Muscle layer of colon (tissue), 2 donors: ENCODE measurements at regions not wholly inside any gene's neighbourhood (a gene's known extent, or its start where the extent isn't known, plus 50 kb on each side); places are given as distances from the start of the nearest gene placed in this dataset.
"Not testable (repeated sequence)": the region's sequence is repeated elsewhere in the genome, so short reads cannot be mapped to it uniquely, and the experiment has no call there.

ENCODE experiments used
- H3K27ac ChIP-seq: one replicate; pipeline ENCODE4 v1.7.0; 2013; ENCODE audit warnings: low read depth, mild to moderate bottlenecking, low read length, moderate library complexity
- H3K27me3 ChIP-seq, 2 donors: one replicate each; pipeline ENCODE4 v1.7.0; 2013; ENCODE audit warnings: low read length in 2 of 2, mild to moderate bottlenecking in 2 of 2; ENCODE audit not compliant: insufficient read depth in 2 of 2, control insufficient read depth in 1 of 2
- H3K36me3 ChIP-seq: one replicate; pipeline ENCODE4 v1.7.0; 2013; ENCODE audit warnings: mild to moderate bottlenecking, low read length; ENCODE audit not compliant: insufficient read depth
- H3K4me1 ChIP-seq: one replicate; pipeline ENCODE4 v1.7.0; 2013; ENCODE audit warnings: mild to moderate bottlenecking, low read length; ENCODE audit not compliant: insufficient read depth
- H3K4me3 ChIP-seq, 2 donors: one replicate each; pipeline ENCODE4 v1.7.0; 2013; ENCODE audit warnings: low read length in 2 of 2, low read depth in 1 of 2, mild to moderate bottlenecking in 1 of 2, moderate library complexity in 1 of 2
- H3K9ac ChIP-seq: one replicate; pipeline ENCODE4 v1.7.0; 2013; ENCODE audit warnings: low read length
- H3K9me3 ChIP-seq: one replicate; pipeline ENCODE4 v1.7.0; 2013; ENCODE audit warnings: mild to moderate bottlenecking, low read length
- donor health status: abdominal sarcoma.
- donor health status: Adenocarcinoma of cecum.

GRCh38 chr1:72987871-72988270 is 705.5 kb upstream of the NEGR1 start:
- H3K4me1 ChIP-seq, H3K9ac ChIP-seq, H3K9me3 ChIP-seq, H3K4me3 ChIP-seq, H3K27me3 ChIP-seq, H3K27ac ChIP-seq, H3K36me3 ChIP-seq: not testable (repeated sequence)

GRCh38 chr1:72986591-72987290 is 704.4 kb upstream of the NEGR1 start:
- Histone ChIP-seq H3K4me3 (no peak overlapping the region), H3K9ac (no peak overlapping the region), H3K9me3 (no peaks in the 10 kb centered on the region), H3K27ac (no peak overlapping the region), H3K4me1 (no peaks in the 10 kb centered on the region), H3K36me3 (no peaks in the 10 kb centered on the region), H3K27me3 (no peaks in the 10 kb centered on the region)

GRCh38 chr1:72985024-72985423 is 702.7 kb upstream of the NEGR1 start:
- not testable (repeated sequence) for H3K36me3 ChIP-seq, H3K9ac ChIP-seq, H3K27me3 ChIP-seq, H3K9me3 ChIP-seq, H3K4me3 ChIP-seq, H3K4me1 ChIP-seq, H3K27ac ChIP-seq

GRCh38 chr1:72983011-72983410 is 700.7 kb upstream of the NEGR1 start:
- not testable (repeated sequence) for H3K4me3 ChIP-seq, H3K9ac ChIP-seq, H3K36me3 ChIP-seq

GRCh38 chr1:72969461-72969860 is 687.1 kb upstream of the NEGR1 start:
- Histone ChIP-seq H3K36me3 (no peaks in the 10 kb centered on the region), H3K9me3 (no peaks in the 10 kb centered on the region), H3K27me3 (no peaks in the 10 kb centered on the region), H3K4me3 (no peak overlapping the region), H3K27ac (no peak overlapping the region), H3K9ac (no peak overlapping the region), H3K4me1 (no peaks in the 10 kb centered on the region)

More at GRCh38 chr1:72983011-72983410, 700.7 kb upstream of the NEGR1 start:
- not testable (repeated sequence) for H3K4me1 ChIP-seq, H3K27ac ChIP-seq, H3K9me3 ChIP-seq, H3K27me3 ChIP-seq

- no peak overlapping the region for H3K4me3 ChIP-seq
- H3K36me3 ChIP-seq: no peaks in the 10 kb centered on the region
- no peaks in the 10 kb centered on the region for H3K27me3 ChIP-seq
- H3K27ac ChIP-seq: no peak overlapping the region
- no peaks in the 10 kb centered on the region for H3K4me1 ChIP-seq
- no peaks in the 10 kb centered on the region for H3K9me3 ChIP-seq
- no peak overlapping the region for H3K9ac ChIP-seq
Measured at GRCh38 chr1:72954943-72955342, 672.6 kb upstream of the NEGR1 start.

- not testable (repeated sequence) for H3K36me3 ChIP-seq, H3K27ac ChIP-seq, H3K4me3 ChIP-seq, H3K9me3 ChIP-seq, H3K27me3 ChIP-seq, H3K4me1 ChIP-seq, H3K9ac ChIP-seq
Measured at GRCh38 chr1:72950900-72951299, 668.6 kb upstream of the NEGR1 start.

- no peaks in the 10 kb centered on the region for H3K4me1 ChIP-seq
- H3K9ac ChIP-seq: no peak overlapping the region
- H3K4me3 ChIP-seq: no peak overlapping the region
- no peaks in the 10 kb centered on the region for H3K36me3 ChIP-seq
- H3K9me3 ChIP-seq: no peaks in the 10 kb centered on the region
- H3K27me3 ChIP-seq: no peaks in the 10 kb centered on the region
- no peak overlapping the region for H3K27ac ChIP-seq
Measured at GRCh38 chr1:72946903-72947499, 664.7 kb upstream of the NEGR1 start.

GRCh38 chr1:72942008-72942407 is 659.7 kb upstream of the NEGR1 start:
- Histone ChIP-seq H3K4me3 (no peak overlapping the region), H3K9me3 (no peaks in the 10 kb centered on the region), H3K4me1 (no peaks in the 10 kb centered on the region), H3K27me3 (no peaks in the 10 kb centered on the region), H3K27ac (no peak overlapping the region), H3K36me3 (no peaks in the 10 kb centered on the region), H3K9ac (no peak overlapping the region)

- Histone ChIP-seq H3K27me3 (no peaks in the 10 kb centered on the region), H3K9me3 (no peaks in the 10 kb centered on the region), H3K4me3 (no peak overlapping the region), H3K36me3 (no peaks in the 10 kb centered on the region), H3K27ac (no peak overlapping the region), H3K9ac (no peak overlapping the region), H3K4me1 (no peaks in the 10 kb centered on the region)
Measured at GRCh38 chr1:72938408-72938807, 656.1 kb upstream of the NEGR1 start.

- Histone ChIP-seq H3K27me3 (no peaks in the 10 kb centered on the region), H3K36me3 (no peaks in the 10 kb centered on the region), H3K4me1 (no peaks in the 10 kb centered on the region), H3K9ac (no peak overlapping the region), H3K9me3 (no peaks in the 10 kb centered on the region), H3K4me3 (no peak overlapping the region), H3K27ac (no peak overlapping the region)
Measured at GRCh38 chr1:72937905-72938304, 655.6 kb upstream of the NEGR1 start.

- no peak overlapping the region for H3K27ac ChIP-seq
- no peak overlapping the region for H3K9ac ChIP-seq
- H3K4me3 ChIP-seq: no peak overlapping the region
- no peaks in the 10 kb centered on the region for H3K9me3 ChIP-seq
- no peaks in the 10 kb centered on the region for H3K27me3 ChIP-seq
- H3K4me1 ChIP-seq: no peaks in the 10 kb centered on the region
- no peaks in the 10 kb centered on the region for H3K36me3 ChIP-seq
Measured at GRCh38 chr1:72936942-72937341, 654.6 kb upstream of the NEGR1 start.
